ENCODE measurements at regions not wholly inside any gene's neighbourhood (a gene's known extent, or its start where the extent isn't known, plus 50 kb on each side); places are given as distances from the start of the nearest gene placed in this dataset.

GRCh38 chr3:177744873-177745606 is 547.8 kb upstream of the TBL1XR1 start:
- Mint-ChIP-seq H3K4me3 (no peak overlapping the region), H3K4me1 (no peaks in the 10 kb centered on the region), H3K27ac (no peak overlapping the region), H3K36me3 (ENCODE audit: low read depth) (no peaks in the 10 kb centered on the region), H3K27me3 (no peaks in the 10 kb centered on the region)
- no peaks in the 10 kb centered on the region for H3K9me3 ChIP-seq (ENCODE audit: control insufficient read depth, low read length, poor library complexity, severe bottlenecking)
- ATAC-seq (no peak), DNase-seq (no peak)

- H3K27ac Mint-ChIP-seq, result no peak overlapping the region
- DNase-seq (no peak), ATAC-seq (no peak)
- H3K9me3 ChIP-seq (ENCODE audit: control insufficient read depth, low read length, poor library complexity, severe bottlenecking), result no peaks in the 10 kb centered on the region
- no peaks in the 10 kb centered on the region for H3K4me1 Mint-ChIP-seq
- no peaks in the 10 kb centered on the region for H3K27me3 Mint-ChIP-seq
- no peaks in the 10 kb centered on the region for H3K36me3 Mint-ChIP-seq (ENCODE audit: low read depth)
- no peak overlapping the region for H3K4me3 Mint-ChIP-seq
These were observed 548.3 kb upstream of the TBL1XR1 start for GRCh38 chr3:177745607-177746005.

- Mint-ChIP-seq H3K4me3 (no peak overlapping the region), H3K27ac (no peak overlapping the region), H3K4me1 (no peaks in the 10 kb centered on the region), H3K36me3 (ENCODE audit: low read depth) (no peaks in the 10 kb centered on the region), H3K27me3 (no peaks in the 10 kb centered on the region)
- ATAC-seq, result no peak
- no peak for DNase-seq
- H3K9me3 ChIP-seq (ENCODE audit: control insufficient read depth, low read length, poor library complexity, severe bottlenecking), result no peaks in the 10 kb centered on the region
These were observed 549.2 kb upstream of the TBL1XR1 start for GRCh38 chr3:177746337-177746933.

- Mint-ChIP-seq H3K36me3 (ENCODE audit: low read depth) (no peaks in the 10 kb centered on the region), H3K4me3 (no peak overlapping the region), H3K27ac (no peak overlapping the region), H3K27me3 (no peaks in the 10 kb centered on the region), H3K4me1 (peaks cover 2% of the 10 kb centered on the region)
- ATAC-seq (no peak), DNase-seq (no peak)
- no peaks in the 10 kb centered on the region for H3K9me3 ChIP-seq (ENCODE audit: control insufficient read depth, low read length, poor library complexity, severe bottlenecking)
These were observed 552.6 kb upstream of the TBL1XR1 start for GRCh38 chr3:177749836-177750235.

GRCh38 chr3:177750436-177750835 is 553.2 kb upstream of the TBL1XR1 start:
- DNase-seq (no peak), ATAC-seq (no peak)
- H3K4me3 Mint-ChIP-seq, result no peak overlapping the region
- H3K4me1 Mint-ChIP-seq, result peaks cover 2% of the 10 kb centered on the region
- H3K27me3 Mint-ChIP-seq, result no peaks in the 10 kb centered on the region
- no peaks in the 10 kb centered on the region for H3K9me3 ChIP-seq (ENCODE audit: control insufficient read depth, low read length, poor library complexity, severe bottlenecking)
- H3K36me3 Mint-ChIP-seq (ENCODE audit: low read depth), result no peaks in the 10 kb centered on the region
- no peak overlapping the region for H3K27ac Mint-ChIP-seq

DNA sequence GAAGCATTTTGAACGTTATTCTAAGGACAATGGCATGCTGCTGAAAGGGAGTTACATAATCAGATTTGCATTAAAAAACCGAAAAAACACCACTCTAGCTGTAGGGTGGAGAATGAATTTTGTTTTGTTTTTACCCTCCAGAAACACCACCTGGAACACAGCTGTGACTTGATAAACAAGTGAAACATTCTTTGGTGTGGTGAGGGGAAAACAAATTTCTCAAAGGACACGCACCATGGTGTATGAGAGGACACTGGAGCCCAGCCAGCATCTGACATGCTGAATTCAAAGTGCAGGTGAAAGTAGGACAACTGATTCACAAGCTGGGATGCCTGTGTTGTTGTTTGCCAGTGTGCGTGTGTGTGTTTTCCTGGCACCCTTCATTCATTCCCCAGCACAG is 554.5 kb upstream of the TBL1XR1 start:
- ATAC-seq (no peak), DNase-seq (no peak)
- no peaks in the 10 kb centered on the region for H3K36me3 Mint-ChIP-seq (ENCODE audit: low read depth)
- peaks cover 2% of the 10 kb centered on the region for H3K4me1 Mint-ChIP-seq
- H3K9me3 ChIP-seq (ENCODE audit: control insufficient read depth, low read length, poor library complexity, severe bottlenecking), result no peaks in the 10 kb centered on the region
- no peaks in the 10 kb centered on the region for H3K27me3 Mint-ChIP-seq
- H3K27ac Mint-ChIP-seq, result no peak overlapping the region
- no peak overlapping the region for H3K4me3 Mint-ChIP-seq

DNA sequence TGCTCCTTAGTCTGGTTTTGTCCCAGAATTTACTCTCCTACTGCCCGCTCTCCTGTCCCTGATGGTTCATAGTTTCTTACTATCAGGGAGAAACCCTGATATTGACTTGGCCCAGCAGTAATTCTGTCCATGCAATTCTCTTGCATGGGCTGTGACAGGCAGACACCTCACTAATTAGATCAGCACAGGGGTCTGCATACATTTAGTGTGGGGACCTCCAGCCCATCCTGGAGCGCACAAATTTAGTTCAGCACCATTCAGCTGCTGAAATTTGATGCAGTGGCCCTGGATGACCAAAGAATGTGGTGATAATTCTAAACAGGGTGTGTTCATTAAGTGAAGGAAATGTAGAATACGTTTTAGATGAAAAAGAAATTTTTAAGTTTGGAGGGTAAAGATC is 555.5 kb upstream of the TBL1XR1 start:
- peaks cover 2% of the 10 kb centered on the region for H3K4me1 Mint-ChIP-seq
- DNase-seq (no peak), ATAC-seq (no peak)
- H3K4me3 Mint-ChIP-seq, result no peak overlapping the region
- no peaks in the 10 kb centered on the region for H3K9me3 ChIP-seq (ENCODE audit: control insufficient read depth, low read length, poor library complexity, severe bottlenecking)
- H3K36me3 Mint-ChIP-seq (ENCODE audit: low read depth), result no peaks in the 10 kb centered on the region
- no peak overlapping the region for H3K27ac Mint-ChIP-seq
- H3K27me3 Mint-ChIP-seq, result no peaks in the 10 kb centered on the region

DNA sequence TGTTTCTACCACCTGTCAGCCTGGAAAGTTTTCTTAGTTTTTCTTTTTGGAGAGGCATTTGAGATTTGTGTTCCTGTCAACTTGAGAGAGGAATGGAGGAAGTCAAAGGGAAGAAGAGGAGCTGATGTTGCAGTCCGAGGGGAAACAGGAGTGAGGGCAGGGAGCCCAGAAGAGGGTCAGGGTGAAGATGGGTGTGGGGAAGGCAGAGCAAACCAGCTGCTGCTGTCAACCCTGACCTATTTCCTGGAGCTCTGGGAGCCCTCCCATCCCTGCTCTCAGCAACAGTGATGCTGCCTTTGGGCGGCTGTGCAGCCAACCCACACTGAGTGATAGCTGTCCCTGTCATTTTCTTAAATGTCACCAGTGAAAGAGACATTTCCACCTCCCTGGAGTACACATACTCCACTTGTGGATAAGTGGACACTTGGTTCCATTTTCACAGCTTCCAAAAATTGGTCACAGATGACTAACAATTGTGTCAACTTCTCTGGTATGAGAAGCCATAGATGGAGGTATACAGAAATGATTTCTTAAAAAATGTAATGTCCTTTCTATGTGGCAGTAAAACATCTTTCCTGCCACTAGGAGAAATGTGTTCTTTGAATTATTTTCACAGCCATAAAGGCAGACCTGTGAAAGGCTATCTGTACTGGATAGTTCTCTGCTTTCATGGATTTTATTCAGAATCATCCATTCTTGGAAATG is 556.3 kb upstream of the TBL1XR1 start:
- Mint-ChIP-seq H3K36me3 (ENCODE audit: low read depth) (no peaks in the 10 kb centered on the region), H3K4me1 (peaks cover 2% of the 10 kb centered on the region), H3K4me3 (no peak overlapping the region), H3K27ac (no peak overlapping the region), H3K27me3 (no peaks in the 10 kb centered on the region)
- H3K9me3 ChIP-seq (ENCODE audit: control insufficient read depth, low read length, poor library complexity, severe bottlenecking), result no peaks in the 10 kb centered on the region
- ATAC-seq (no peak), DNase-seq (no peak)

GRCh38 chr3:177754508-177754921 is 557.2 kb upstream of the TBL1XR1 start:
- no peaks in the 10 kb centered on the region for H3K9me3 ChIP-seq (ENCODE audit: control insufficient read depth, low read length, poor library complexity, severe bottlenecking)
- no peak for DNase-seq
- H3K27ac Mint-ChIP-seq, result no peak overlapping the region
- no peak for ATAC-seq
- H3K4me3 Mint-ChIP-seq, result no peak overlapping the region
- H3K4me1 Mint-ChIP-seq, result peaks cover 2% of the 10 kb centered on the region
- no peaks in the 10 kb centered on the region for H3K27me3 Mint-ChIP-seq
- H3K36me3 Mint-ChIP-seq (ENCODE audit: low read depth), result no peaks in the 10 kb centered on the region

GRCh38 chr3:177758126-177758525 is 560.8 kb upstream of the TBL1XR1 start:
- Mint-ChIP-seq H3K27me3 (no peaks in the 10 kb centered on the region), H3K36me3 (ENCODE audit: low read depth) (no peaks in the 10 kb centered on the region), H3K4me1 (peaks cover 2% of the 10 kb centered on the region), H3K4me3 (no peak overlapping the region), H3K27ac (no peak overlapping the region)
- H3K9me3 ChIP-seq (ENCODE audit: control insufficient read depth, low read length, poor library complexity, severe bottlenecking), result no peaks in the 10 kb centered on the region
- DNase-seq, result no peak
- ATAC-seq, result no peak

DNA sequence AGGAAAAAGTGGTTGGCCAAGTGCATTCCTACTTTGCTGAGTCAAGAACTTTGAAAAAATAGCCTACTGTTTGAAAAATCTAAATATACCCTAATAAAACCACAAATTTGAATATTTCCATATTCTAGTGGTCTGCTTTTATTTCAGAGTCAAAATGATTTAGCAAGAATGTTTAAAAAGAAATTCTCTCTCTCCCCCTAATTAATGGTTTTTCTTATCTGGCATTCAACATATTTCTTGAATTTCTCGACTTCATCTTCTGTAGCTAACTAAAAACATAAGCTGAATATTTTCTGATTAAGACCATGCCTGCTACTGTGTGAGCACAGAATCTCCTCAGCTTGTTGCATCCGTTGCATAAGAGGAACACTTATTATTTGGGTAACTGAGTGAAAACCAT is 563.5 kb upstream of the TBL1XR1 start:
- Mint-ChIP-seq H3K36me3 (ENCODE audit: low read depth) (no peaks in the 10 kb centered on the region), H3K27ac (no peak overlapping the region)

GRCh38 chr3:177764377-177764912 is 567.2 kb upstream of the TBL1XR1 start:
- Mint-ChIP-seq H3K27me3 (no peaks in the 10 kb centered on the region), H3K27ac (no peak overlapping the region), H3K4me1 (no peaks in the 10 kb centered on the region), H3K4me3 (no peak overlapping the region), H3K36me3 (ENCODE audit: low read depth) (no peaks in the 10 kb centered on the region)
- ATAC-seq (no peak), DNase-seq (no peak)
- no peaks in the 10 kb centered on the region for H3K9me3 ChIP-seq (ENCODE audit: control insufficient read depth, low read length, poor library complexity, severe bottlenecking)

More for the DNA sequence above, 563.5 kb upstream of the TBL1XR1 start:
- DNase-seq (no peak), ATAC-seq (no peak)
- no peaks in the 10 kb centered on the region for H3K27me3 Mint-ChIP-seq
- H3K4me3 Mint-ChIP-seq, result no peak overlapping the region
- no peaks in the 10 kb centered on the region for H3K4me1 Mint-ChIP-seq
- H3K9me3 ChIP-seq (ENCODE audit: control insufficient read depth, low read length, poor library complexity, severe bottlenecking), result no peaks in the 10 kb centered on the region

- no peak overlapping the region for H3K4me3 Mint-ChIP-seq
- no peaks in the 10 kb centered on the region for H3K9me3 ChIP-seq (ENCODE audit: control insufficient read depth, low read length, poor library complexity, severe bottlenecking)
- no peaks in the 10 kb centered on the region for H3K27me3 Mint-ChIP-seq
- no peak for DNase-seq
- H3K36me3 Mint-ChIP-seq (ENCODE audit: low read depth), result no peaks in the 10 kb centered on the region
- H3K4me1 Mint-ChIP-seq, result no peaks in the 10 kb centered on the region
- ATAC-seq, result no peak
- no peak overlapping the region for H3K27ac Mint-ChIP-seq
These were observed 567.7 kb upstream of the TBL1XR1 start for GRCh38 chr3:177764933-177765332.
